ENCODE measurements at regions not wholly inside any gene's neighbourhood (a gene's known extent, or its start where the extent isn't known, plus 50 kb on each side); places are given as distances from the start of the nearest gene placed in this dataset.
"Not testable (repeated sequence)": the region's sequence is repeated elsewhere in the genome, so short reads cannot be mapped to it uniquely, and the experiment has no call there.

DNA sequence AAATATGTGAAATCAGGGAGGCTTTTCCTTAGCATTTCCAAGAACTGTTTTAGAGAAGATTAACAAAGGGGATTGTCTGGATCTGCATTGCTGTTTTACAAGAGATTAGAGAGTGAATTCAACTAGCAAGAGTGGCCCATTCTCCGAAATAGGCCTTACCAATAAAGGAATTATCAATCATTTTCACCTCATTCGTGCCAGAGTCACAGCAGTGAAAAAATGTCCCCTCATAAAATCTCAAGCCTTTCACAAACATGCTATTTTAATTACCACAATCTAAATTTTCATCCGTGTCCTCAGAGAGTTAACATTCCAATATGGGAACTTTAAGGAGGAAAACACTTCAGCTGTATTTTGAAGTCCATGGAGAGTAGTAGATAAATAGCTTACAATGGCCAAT lies 979.6 kb downstream of the RPA4 start:
- no peak for DNase-seq

DNA sequence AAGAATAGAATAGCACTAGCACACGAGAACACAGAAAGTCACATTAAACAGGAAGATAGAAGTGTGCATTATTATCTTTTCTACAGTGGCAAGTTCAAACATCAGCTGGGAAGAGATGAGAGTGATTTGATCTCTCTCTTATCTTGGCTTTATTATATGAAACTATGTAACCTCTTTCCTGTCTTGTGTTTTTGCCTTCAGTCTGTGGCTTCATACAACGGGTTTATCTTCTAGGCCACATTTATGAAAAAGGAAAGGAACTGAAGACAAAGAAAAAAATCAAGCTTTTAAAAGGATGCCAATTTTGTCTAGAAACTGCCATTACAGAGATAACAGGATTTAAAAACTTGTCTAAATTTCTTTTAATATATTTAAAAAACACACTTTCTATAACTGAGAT lies 983.6 kb downstream of the RPA4 start:
- DNase-seq, result no peak

DNA sequence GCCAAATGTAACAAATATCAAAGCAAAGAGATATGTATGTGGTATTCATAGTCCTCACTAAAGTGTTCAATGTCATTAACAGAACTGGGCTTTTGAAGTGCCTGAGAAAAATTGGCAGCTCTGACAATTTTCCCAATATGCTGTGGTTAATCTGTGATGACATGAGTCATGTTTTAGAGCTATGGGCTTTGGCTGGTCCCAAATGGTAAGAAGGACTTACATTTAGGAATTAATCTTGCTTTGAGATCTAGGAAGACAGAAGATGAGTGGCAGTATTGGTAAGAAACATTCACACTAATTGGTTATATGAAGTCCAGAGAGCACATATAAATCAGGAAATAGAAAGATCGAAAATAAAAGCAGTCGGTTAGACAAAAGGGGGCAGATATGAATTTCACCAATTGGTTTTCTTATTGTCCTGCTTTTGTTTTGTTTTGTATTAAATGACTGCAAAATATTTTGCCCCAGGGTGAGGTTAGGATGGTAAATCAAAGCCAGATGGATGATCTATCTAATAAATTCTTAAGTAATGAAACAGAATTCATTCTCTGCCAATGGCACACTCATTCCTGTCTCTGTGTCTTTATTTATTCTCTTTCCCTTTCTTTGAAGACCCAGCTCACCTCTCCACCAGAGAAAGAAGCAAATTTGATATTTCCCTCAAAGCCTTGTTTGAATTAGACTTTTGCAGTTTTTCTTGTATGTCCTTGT lies 993.1 kb downstream of the RPA4 start:
- DNase-seq, result no peak

DNA sequence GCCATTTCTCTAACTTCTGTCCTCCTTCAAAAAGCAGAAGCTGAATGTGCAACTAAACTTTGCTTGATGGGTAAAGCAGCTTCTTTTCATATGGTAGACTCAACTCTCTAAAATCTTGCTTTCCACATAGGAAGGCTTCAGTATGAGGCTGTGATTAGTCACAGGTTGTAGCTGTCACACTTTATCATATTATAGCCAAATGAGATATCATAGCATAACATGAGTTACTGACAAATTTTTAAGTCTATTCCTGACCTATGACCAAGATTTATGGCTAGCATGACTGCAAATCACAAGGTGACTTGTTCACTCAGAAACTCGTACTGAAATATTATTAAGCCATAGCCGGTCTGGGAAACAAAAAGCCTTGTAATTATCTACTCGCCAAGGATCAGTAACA lies 998.6 kb downstream of the RPA4 start:
- DNase-seq, result no peak

DNA sequence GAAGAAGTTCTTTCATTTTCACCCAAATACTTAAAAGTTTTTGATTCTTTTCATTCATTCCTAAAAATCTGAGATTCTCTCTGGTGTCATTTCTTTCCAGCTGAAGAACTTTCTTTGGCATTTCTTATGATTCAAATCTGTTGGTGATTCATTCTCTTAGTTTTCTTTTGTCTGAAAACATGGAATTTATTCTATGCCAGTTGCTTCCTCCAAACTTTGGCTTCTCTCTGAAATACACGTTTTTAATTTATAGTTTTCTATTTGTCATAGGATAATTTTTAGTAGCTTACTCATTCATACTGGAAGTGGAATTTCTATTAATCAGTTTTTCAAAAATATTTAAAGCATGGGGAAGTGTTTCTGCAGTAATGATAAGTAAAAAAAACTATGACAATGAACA lies 1012.0 kb downstream of the RPA4 start:
- no peak for DNase-seq

DNA sequence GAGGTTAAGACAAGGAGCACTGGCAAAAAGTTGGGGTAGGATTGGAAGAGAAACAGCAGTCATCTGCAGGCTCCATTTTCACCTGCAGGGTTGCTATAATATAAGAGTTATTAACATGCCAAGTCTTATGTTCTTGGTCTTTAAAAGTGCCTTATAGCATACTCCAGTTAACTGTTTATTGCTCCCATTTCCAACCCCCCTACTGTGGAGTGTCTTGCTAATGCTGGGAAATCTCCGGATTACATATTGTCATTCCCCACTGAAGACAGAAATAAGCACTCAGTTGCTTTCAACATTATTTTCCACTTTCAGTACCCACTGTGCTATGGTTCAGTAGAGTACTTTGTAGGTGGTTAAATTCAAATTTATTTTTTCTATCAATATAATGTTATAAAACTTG lies 1014.3 kb downstream of the RPA4 start:
- no peak for DNase-seq

DNA sequence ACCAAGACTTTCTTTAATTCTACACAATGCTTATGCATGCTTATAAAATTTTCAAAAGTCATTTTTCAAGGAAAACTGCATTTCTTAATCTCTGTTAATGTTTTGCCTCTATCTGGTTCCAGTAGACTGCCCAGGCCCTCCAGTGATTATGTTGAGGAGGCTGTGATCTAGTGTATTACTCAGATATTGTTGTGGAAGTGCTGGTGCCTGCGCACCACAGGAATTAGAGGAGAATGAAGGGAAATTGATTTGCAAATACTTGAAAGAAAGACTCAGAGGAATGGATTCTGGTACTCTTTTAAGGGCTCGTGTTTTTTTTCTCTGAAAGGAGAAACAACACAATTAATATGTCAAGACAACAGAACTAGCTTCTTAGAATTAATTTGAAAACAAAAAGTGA lies 1015.1 kb downstream of the RPA4 start:
- DNase-seq, result no peak

DNA sequence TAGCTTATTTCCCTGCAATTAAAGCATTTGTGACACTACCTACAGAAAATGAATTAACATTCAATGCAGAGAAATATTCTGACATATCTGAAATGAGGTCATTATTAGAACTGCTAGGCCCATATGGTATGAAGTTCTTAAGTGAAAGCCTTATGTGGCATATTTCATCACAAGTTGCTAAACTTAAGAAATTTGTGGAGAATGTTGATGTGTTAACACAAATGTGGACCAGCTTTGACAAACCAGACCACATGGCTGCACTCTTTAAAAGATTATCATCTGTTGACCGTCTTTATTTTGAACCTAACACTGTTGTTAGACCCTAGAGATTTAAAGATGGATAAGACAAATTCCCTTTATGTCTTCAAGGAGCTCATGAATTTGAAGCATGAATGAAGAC lies 1024.1 kb downstream of the RPA4 start:
- DNase-seq, result no peak

DNA sequence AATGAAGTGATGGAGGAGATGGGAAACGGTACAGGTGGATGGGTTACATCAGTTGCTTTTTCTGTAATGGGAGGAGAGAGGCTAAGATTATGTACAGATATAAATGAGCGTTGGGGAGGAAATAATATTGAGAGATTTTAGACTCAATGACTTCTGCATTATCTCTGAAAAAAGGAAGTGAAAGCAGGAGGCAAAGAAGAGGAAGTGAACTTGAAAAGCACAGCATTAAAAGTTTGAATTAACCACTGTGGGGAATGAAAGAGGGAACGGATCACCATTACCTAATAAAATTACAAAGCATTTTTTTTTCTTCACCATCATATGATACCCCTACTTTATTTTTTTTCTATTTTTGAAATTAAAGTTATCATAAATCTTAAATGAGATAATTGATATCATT lies 1025.5 kb downstream of the RPA4 start:
- DNase-seq, result peak; percentile 26 to 72 (median 63)

DNA sequence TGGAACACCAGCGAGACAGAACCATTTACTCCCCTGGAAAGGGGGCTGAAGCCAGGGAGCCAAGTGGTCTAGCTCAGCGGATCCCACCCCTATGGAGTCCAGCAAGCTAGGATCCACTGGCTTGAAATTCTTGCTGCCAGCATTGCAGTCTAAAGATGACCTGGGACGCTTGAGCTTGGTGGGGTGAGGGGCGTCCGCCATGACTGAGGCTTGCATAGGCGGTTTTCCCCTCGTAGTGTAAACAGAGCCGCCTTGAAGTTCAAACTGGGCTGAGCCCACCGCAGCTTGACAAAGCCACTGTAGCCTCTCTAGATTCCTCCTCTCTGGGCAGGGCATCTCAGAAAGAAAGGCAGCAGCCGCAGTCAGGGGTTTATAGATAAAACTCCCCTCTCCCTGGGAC lies 1031.7 kb downstream of the RPA4 start:
- DNase-seq, result not testable (repeated sequence)

DNA sequence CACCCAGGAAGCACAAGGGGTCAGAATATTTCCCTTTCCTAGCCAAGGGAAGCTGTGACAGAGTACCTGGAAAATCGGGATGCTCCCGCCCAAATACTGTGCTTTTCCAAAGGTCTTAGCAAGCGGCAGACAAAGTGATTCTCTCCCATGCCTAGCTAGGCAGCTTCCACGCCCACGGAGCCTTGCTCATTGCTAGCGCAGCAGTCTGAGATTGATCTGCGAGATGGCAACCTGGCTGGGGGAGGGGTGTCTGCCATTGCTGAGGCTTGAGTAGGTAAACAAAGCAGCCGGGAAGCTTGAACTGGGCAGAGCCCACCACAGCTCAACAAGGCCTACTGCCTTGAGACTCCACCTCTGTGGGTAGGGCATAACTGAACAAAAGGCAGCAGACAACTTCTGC lies 1037.5 kb downstream of the RPA4 start:
- not testable (repeated sequence) for DNase-seq

DNA sequence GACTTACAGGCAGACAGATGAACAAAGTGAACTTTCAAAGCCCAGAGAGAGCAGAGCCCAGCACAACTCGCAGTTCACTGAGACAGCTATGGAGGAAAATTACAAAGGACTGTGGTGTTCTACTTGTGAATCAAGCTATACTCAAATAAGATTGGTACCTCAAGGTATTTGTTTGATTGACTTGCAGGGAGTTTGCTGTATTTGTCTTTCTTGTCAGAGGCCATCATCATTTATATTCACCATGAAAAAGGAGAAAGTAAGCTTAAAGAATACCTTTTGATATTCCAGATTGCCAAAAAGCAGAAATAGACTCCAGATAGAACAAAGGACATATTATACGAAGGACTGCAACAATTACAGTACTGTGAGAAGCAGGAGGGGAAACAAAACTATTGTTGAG lies 1047.9 kb downstream of the RPA4 start:
- DNase-seq, result no peak

DNA sequence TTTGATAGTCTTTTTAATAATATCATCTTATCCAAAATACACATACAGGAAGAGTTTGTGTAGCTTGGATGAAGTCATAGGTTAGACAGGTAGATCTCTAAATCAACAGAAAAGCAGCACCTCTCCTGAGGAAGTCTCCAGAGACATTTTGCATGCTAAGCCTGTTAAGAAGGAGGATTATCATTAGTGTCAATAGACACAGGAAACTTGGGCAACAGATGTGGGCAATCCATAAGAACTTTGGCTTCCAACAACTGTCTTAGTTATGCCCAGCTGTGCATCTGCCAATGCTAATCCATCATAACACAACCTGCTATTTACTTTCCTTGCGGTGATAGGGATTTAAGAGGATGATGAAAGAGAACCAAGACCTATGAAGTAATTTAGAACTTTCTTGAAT lies 1052.6 kb downstream of the RPA4 start:
- DNase-seq, result no peak

DNA sequence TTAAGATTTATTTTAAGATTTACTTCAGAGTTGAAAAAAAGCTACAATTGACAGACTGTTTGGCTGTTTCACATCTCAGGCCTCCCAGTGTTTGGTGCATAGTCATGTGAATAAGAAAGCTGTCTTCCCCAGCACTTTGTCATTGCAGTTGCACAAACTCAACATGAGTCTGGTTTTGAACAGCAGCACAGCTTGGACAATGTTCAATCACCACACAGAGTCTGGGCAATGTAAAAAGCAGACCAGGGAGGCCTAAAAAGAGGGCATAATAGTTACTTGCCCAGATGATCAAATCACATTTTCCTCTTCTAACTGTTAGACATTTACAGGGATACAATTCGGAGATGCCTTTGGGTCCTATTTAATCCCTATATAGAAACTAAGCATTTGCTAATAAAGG lies 1055.0 kb downstream of the RPA4 start:
- DNase-seq, result no peak

DNA sequence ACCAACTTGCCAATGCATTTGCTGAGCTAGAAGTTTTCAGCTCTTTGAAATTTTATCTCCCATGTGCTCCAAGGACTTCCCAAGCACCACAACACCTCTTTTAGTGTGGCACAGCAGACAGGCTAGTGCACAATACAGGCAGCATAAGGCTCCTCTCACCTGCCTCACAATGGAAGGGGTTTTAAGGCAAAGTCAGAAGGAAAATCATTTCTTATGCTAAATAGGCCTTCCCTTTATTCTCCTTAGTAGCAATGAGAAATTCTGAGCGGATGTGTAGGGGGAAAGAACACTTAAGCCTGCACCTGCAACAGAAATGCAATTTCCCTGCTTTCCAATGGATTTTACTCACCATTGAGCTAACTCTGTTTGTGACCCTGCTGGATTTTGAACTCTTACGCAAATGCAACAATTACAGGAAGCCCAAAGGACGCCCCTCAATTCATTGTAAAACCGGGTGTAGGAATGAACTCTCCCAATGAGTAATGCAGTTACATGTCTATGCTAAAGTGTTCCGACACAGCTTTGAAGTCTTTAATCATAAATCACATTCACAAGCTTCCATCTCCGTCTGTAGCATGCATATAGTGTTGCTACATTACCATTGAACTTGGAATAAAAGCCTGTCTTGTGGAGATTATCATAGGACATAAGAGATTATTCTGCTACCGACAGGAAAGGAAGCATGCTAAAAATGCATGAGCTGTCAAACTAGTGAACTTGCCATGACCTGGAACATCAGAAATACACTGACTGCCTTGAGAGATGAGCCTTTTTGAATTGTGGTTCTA lies 1084.9 kb downstream of the RPA4 start:
- no peak for DNase-seq

DNA sequence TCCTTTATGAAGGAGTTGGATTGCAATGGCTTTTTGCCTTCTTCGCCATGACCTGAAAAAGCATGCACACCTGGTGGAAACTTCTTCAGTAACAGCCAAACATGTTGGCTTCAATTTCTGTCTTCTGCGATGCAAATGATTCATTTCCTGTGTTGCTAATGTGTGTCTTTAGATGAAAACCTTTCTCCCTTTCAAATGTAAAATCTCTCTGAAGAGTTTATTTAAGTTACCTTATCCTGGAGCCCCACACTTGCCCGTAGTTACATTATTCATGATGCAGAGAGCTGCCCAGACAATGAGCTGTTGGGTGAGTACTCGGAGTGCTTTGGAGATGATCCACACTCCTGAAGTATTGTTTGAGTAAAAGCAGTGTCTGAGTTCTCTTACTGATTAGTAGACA lies 1100.9 kb downstream of the RPA4 start:
- no peak for DNase-seq

DNA sequence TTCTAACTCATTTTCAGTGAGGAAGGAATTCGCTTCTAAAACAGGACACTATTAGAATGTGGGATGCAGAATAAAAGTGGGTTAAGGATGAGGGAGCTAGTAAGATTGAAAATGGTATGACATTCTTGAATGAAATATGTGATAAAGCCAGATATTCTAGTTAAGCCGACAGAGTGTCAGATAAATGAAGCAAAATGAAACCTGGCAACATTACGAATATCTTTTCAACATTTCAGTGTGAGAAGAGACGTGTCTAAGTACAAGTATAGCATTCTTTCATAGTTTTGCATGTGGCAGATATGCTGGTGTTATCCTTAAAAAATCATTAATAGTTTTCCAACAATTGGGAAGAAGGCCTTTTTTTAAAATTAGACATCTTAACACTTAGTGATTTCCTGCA lies 1101.4 kb downstream of the RPA4 start:
- DNase-seq, result no peak

DNA sequence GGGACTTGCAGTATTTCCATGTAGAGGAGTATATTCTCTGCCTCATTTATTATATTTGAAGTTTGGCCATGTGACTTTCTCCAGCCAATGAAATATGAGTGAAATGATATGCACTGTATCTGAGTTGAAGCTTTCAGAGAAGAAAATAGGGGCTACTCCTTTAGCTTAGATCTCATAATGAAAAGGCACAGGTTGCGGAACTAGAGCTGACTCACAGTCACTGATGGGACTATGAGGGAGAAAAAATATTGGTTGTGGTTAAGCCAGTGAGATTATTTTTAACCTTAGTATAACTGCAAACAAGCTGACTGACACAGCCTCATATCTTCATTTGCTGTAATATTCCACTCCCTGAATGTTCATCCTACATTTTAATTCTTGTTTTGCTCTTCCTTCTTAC lies 1104.3 kb downstream of the RPA4 start:
- DNase-seq, result no peak

DNA sequence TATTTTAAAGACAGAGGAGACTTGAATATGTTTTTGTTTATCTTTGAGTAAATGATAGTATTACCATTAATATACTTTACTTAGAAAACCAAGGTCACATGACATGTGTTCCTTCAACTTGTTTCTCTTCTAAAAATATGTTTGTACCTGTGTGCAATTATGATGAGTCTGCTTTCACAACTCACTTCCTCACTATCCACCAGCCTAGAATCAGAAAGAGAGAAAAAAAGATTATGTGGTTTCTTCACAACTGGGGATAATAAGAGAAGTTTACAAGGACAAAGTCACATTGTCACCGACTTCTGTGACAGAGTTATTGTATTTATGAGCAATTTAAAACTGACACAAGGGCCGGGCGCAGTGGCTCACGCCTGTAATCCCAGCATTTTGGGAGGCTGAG lies 1112.1 kb downstream of the RPA4 start:
- no peak for DNase-seq

DNA sequence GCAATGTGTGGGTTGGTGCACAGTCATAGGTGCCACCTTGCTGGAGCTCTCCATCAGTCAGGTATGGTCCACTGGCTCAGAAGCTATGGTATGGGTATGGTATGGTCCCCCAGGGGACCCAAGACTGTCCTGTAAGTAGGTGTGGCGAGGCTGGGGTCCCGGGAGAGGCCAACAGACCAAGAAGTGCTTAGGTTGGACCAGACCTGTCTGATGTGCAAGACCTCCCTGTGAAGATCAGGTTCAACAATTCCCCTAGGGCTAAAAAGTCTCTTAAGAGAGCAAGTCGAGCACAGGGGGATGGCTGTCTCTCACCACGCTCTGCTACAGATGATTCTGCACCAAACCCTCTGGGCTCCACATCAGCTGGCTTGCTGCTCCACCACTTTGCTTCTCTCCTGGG lies 1145.0 kb downstream of the RPA4 start:
- DNase-seq, result no peak

DNA sequence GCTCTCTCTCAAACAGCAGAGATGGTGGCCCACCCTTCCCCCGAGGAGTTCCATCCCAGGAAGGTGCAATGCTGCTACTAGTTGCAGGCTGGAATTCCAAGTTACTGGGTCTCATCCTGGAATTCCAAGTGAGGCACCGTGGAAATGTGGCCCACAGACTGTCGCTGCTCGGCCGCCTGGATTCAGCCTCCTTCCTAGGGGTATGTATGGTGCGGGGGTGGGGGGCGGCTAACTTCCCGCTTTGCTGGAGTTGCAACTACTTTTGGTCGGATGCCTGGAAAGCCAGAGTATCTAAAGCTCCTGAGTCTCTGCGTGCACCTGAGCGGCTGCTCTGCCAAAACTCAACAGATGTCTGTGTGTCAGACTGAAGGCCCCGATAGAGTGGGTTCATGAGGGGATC lies 1146.2 kb downstream of the RPA4 start:
- DNase-seq, result no peak

DNA sequence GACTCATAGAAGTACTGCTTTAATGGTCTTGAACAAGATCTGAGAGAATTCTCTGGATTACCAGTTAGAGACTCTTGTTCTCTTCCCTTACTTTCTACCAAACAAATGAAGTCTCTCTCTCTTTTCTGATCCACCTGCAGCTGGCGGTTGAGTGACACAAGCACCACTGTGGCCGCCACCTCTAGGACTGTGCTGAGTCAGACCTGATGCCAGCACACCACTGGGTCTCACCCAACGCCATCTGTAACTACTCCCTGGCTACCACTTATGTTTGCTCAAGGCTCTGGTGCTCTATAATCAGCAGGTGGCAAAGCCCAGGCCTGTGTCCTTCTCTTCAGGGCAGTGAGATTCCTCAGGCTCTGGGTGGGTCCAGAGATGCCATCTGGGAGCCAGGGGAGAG lies 1173.5 kb downstream of the RPA4 start:
- DNase-seq, result no peak

DNA sequence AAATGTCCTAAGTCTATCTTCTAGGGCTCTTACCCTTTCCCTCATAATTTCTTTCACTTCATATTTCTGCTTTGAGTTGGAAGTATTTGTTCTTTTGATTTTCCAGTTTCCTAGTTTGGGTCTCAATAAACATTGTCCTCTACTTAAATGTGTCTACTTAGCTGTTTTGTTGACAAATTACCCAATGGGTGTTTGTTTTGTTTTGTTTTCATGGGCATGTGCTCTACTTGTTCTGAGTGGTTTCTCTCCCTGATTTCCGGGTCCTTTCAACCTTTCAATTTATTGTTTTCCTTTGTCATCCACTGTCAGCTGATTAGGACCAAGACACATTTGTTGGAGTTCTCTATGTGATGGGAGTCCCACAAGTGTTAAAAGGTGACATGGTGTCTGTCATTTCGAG lies 1181.4 kb downstream of the RPA4 start:
- DNase-seq, result no peak

DNA sequence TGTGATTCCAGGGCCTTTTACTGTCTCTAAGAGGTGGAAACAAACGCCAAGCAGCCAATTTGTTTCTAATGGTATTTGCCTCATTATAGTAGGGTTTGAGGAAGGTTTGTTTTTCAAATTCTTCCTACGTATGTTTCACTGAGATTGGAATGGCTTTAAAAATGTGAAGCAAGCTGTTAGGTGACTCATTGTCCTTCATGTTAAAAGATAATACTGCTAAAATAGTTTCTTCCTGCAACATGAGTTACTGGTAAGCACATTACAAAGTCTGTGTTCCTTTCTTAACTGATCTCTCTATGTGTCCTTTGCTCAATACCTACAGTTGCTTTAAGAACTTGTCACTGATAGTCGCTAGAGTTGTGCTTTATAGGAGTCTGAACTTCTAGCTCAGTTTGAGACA lies 1183.9 kb downstream of the RPA4 start:
- no peak for DNase-seq

DNA sequence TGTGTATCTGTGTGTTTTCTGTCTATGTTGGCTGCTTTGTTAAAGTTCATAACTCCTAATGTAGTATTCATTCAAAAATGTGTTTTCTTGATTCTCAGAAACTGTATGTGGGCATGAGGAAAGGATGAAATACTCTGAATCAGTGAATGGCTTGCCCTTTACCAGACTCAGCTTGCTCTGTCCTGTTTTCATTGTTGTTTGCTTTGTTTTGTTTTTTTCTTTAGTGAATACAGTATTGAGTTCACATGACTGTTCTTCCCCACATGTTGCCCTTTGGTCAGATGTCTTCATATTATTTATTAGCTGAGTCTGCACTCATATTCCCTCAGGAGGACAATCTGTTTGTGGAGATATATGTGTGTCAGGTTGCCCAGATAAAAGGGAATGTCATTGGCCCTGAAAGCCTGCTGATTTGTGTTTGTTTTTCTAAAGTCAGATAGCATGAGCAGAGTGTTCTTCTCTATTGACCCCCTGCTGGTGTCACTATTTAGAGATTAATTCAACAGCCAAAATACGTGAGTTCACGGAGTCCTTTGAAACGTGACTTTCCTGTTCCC lies 1184.4 kb downstream of the RPA4 start:
- DNase-seq, result no peak

Data from suppressor macrophage treated with lipopolysaccharide for 1 hour (primary cell).